ENCODE measurements at regions not wholly inside any gene's neighbourhood (a gene's known extent, or its start where the extent isn't known, plus 50 kb on each side); places are given as distances from the start of the nearest gene placed in this dataset.
A peak's percentile ranks its signal among the peaks of the same experiment; 100 is the strongest.

DNA sequence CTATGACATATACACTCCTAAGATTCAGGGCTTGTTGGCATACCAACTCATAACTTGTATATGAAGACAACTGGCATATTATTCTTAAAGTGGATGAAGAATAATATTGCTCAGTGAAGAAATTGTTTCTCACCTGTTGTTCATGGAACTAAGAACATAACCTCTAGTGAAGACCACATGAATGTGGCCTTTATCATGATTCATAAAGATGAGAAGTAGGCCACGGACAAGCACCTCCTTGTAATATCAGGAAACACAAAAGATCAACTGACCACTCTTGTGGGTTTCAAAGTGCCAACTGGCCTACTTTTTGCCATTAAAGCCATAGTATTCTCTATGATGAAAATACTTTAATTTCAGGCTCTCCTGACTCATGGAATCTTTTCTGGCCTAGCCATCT is 407.4 kb downstream of the GRB14 start:
- WGBS = 87% methylated on average over 1 of the region's 1 CpG
- H3K9me3 ChIP-seq (ENCODE audit: control insufficient read depth in 2 of 2, insufficient read depth in 1 of 2, low read length in 1 of 2) = no peaks in the 10 kb centered on the region
- no peaks in the 10 kb centered on the region for H3K4me1 ChIP-seq (ENCODE audit: control insufficient read depth in 2 of 2, insufficient read depth in 2 of 2, low read length in 2 of 2)
- no peaks in the 10 kb centered on the region for H3K27me3 ChIP-seq (ENCODE audit: control insufficient read depth in 2 of 2, insufficient read depth in 1 of 2, low read length in 1 of 2)
- no peaks in the 10 kb centered on the region for H3K36me3 ChIP-seq (ENCODE audit: control insufficient read depth in 2 of 2, insufficient read depth in 2 of 2, low read length in 1 of 2)
- DNase-seq (ENCODE audit: low read depth in 6 of 9, low spot score in 9 of 9) = no peak
- H3K4me3 ChIP-seq (ENCODE audit: low read length in 2 of 2) = no peak overlapping the region
- H3K27ac ChIP-seq (ENCODE audit: low read depth in 1 of 2, low read length in 1 of 2) = no peak overlapping the region

DNA sequence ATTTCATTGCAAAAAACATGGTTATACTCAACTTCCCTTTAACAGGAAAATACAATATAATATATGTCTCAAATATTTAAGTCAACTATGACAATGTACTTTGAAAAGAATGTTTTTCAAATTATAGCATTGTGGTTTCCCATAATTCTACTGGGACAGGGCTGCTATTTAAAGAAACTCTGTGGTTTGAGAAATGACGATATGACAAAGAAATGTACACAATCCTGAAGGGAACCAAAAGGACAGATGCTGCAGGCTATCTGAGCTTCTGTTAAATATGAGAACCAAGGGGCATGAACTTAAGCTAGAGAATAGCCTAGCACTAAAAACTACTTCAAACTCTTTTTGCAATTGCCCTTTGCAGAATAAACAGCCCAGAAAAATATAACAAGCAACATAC is 415.9 kb downstream of the GRB14 start:
- DNase-seq (ENCODE audit: low read depth in 6 of 9, low spot score in 9 of 9) = no peak
- Histone ChIP-seq H3K9me3 (ENCODE audit: control insufficient read depth in 2 of 2, insufficient read depth in 1 of 2, low read length in 1 of 2) (no peaks in the 10 kb centered on the region), H3K4me3 (ENCODE audit: low read length in 2 of 2) (no peak overlapping the region), H3K36me3 (ENCODE audit: control insufficient read depth in 2 of 2, insufficient read depth in 2 of 2, low read length in 1 of 2) (no peaks in the 10 kb centered on the region), H3K4me1 (ENCODE audit: control insufficient read depth in 2 of 2, insufficient read depth in 2 of 2, low read length in 2 of 2) (no peaks in the 10 kb centered on the region), H3K27me3 (ENCODE audit: control insufficient read depth in 2 of 2, insufficient read depth in 1 of 2, low read length in 1 of 2) (no peaks in the 10 kb centered on the region), H3K27ac (ENCODE audit: low read depth in 1 of 2, low read length in 1 of 2) (no peak overlapping the region)
- WGBS = 0% methylated on average over 1 of the region's 1 CpG

- H3K27ac ChIP-seq (ENCODE audit: low read depth in 1 of 2, low read length in 1 of 2) = no peak overlapping the region
- H3K4me3 ChIP-seq (ENCODE audit: low read length in 2 of 2) = no peak overlapping the region
- 91% methylated on average over 3 of the region's 3 CpGs for WGBS
- no peaks in the 10 kb centered on the region for H3K27me3 ChIP-seq (ENCODE audit: control insufficient read depth in 2 of 2, insufficient read depth in 1 of 2, low read length in 1 of 2)
- H3K36me3 ChIP-seq (ENCODE audit: control insufficient read depth in 2 of 2, insufficient read depth in 2 of 2, low read length in 1 of 2) = no peaks in the 10 kb centered on the region
- H3K9me3 ChIP-seq (ENCODE audit: control insufficient read depth in 2 of 2, insufficient read depth in 1 of 2, low read length in 1 of 2) = no peaks in the 10 kb centered on the region
- no peak for DNase-seq (ENCODE audit: low read depth in 6 of 9, low spot score in 9 of 9)
- no peaks in the 10 kb centered on the region for H3K4me1 ChIP-seq (ENCODE audit: control insufficient read depth in 2 of 2, insufficient read depth in 2 of 2, low read length in 2 of 2)
Observed at GRCh38 chr2:164203131-164203530, 418.2 kb downstream of the GRB14 start.

DNA sequence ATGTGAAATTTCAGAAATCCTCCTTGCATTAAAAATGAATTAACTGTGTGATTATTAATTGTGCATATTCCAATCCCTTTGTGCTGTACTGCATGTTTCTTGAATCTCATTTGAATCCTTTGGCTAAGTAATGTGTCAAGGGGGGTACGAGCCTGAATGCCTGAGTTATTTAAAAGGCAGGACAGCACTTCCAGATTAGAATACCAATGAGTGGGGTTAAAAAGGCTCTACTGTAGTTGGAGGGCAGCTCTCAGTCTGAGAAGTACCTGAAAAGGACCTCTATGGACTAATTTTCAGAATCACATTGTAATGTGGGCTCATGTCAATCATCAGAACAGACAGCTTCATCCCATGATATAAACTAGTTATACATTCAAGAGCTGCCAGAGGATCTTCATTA is 423.0 kb downstream of the GRB14 start:
- H3K36me3 ChIP-seq (ENCODE audit: control insufficient read depth in 2 of 2, insufficient read depth in 2 of 2, low read length in 1 of 2) = no peaks in the 10 kb centered on the region
- H3K27ac ChIP-seq (ENCODE audit: low read depth in 1 of 2, low read length in 1 of 2) = no peak overlapping the region
- H3K9me3 ChIP-seq (ENCODE audit: control insufficient read depth in 2 of 2, insufficient read depth in 1 of 2, low read length in 1 of 2) = no peaks in the 10 kb centered on the region
- WGBS = 88% methylated on average over 1 of the region's 1 CpG
- DNase-seq (ENCODE audit: low read depth in 6 of 9, low spot score in 9 of 9) = no peak
- no peaks in the 10 kb centered on the region for H3K4me1 ChIP-seq (ENCODE audit: control insufficient read depth in 2 of 2, insufficient read depth in 2 of 2, low read length in 2 of 2)
- H3K27me3 ChIP-seq (ENCODE audit: control insufficient read depth in 2 of 2, insufficient read depth in 1 of 2, low read length in 1 of 2) = no peaks in the 10 kb centered on the region
- H3K4me3 ChIP-seq (ENCODE audit: low read length in 2 of 2) = no peak overlapping the region

GRCh38 chr2:164190700-164191099 is 430.6 kb downstream of the GRB14 start:
- Histone ChIP-seq H3K9me3 (ENCODE audit: control insufficient read depth in 2 of 2, insufficient read depth in 1 of 2, low read length in 1 of 2) (no peaks in the 10 kb centered on the region), H3K27me3 (ENCODE audit: control insufficient read depth in 2 of 2, insufficient read depth in 1 of 2, low read length in 1 of 2) (no peaks in the 10 kb centered on the region), H3K4me3 (ENCODE audit: low read length in 2 of 2) (no peak overlapping the region), H3K36me3 (ENCODE audit: control insufficient read depth in 2 of 2, insufficient read depth in 2 of 2, low read length in 1 of 2) (no peaks in the 10 kb centered on the region), H3K4me1 (ENCODE audit: control insufficient read depth in 2 of 2, insufficient read depth in 2 of 2, low read length in 2 of 2) (no peaks in the 10 kb centered on the region), H3K27ac (ENCODE audit: low read depth in 1 of 2, low read length in 1 of 2) (no peak overlapping the region)
- WGBS = 81% methylated on average over 4 of the region's 4 CpGs
- no peak for DNase-seq (ENCODE audit: low read depth in 6 of 9, low spot score in 9 of 9)

- no peak overlapping the region for H3K27ac ChIP-seq (ENCODE audit: low read depth in 1 of 2, low read length in 1 of 2)
- H3K4me3 ChIP-seq (ENCODE audit: low read length in 2 of 2) = no peak overlapping the region
- 94% methylated on average over 2 of the region's 2 CpGs for WGBS
- H3K9me3 ChIP-seq (ENCODE audit: control insufficient read depth in 2 of 2, insufficient read depth in 1 of 2, low read length in 1 of 2) = no peaks in the 10 kb centered on the region
- no peaks in the 10 kb centered on the region for H3K36me3 ChIP-seq (ENCODE audit: control insufficient read depth in 2 of 2, insufficient read depth in 2 of 2, low read length in 1 of 2)
- DNase-seq (ENCODE audit: low read depth in 6 of 9, low spot score in 9 of 9) = no peak
- H3K4me1 ChIP-seq (ENCODE audit: control insufficient read depth in 2 of 2, insufficient read depth in 2 of 2, low read length in 2 of 2) = no peaks in the 10 kb centered on the region
- H3K27me3 ChIP-seq (ENCODE audit: control insufficient read depth in 2 of 2, insufficient read depth in 1 of 2, low read length in 1 of 2) = no peaks in the 10 kb centered on the region
Observed at GRCh38 chr2:164189851-164190250, 431.4 kb downstream of the GRB14 start.

DNA sequence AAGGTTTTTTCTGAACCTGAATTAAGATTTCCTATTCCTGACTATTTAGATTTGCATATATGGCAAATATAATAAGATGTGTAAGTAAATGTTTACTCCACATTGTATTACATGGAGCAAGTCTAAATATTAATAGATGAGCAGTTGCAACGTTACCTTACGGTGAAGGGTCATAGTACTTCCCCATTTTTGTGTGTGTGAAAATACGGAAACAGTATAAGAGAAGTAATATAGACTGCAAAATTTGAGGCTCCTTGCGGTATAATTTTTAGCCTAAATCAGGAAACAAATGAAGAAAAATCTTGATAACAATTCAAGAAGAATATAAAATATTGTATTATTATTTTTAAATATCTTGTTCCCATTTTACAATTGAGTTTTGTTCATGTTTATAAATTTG is 434.2 kb downstream of the GRB14 start:
- 64% methylated on average over 4 of the region's 4 CpGs for WGBS
- H3K9me3 ChIP-seq (ENCODE audit: control insufficient read depth in 2 of 2, insufficient read depth in 1 of 2, low read length in 1 of 2) = no peaks in the 10 kb centered on the region

GRCh38 chr2:164186591-164186990 is 434.7 kb downstream of the GRB14 start:
- Histone ChIP-seq H3K4me1 (ENCODE audit: control insufficient read depth in 2 of 2, insufficient read depth in 2 of 2, low read length in 2 of 2) (no peaks in the 10 kb centered on the region), H3K4me3 (ENCODE audit: low read length in 2 of 2) (no peak overlapping the region), H3K27me3 (ENCODE audit: control insufficient read depth in 2 of 2, insufficient read depth in 1 of 2, low read length in 1 of 2) (no peaks in the 10 kb centered on the region), H3K27ac (ENCODE audit: low read depth in 1 of 2, low read length in 1 of 2) (no peak overlapping the region), H3K36me3 (ENCODE audit: control insufficient read depth in 2 of 2, insufficient read depth in 2 of 2, low read length in 1 of 2) (no peaks in the 10 kb centered on the region), H3K9me3 (ENCODE audit: control insufficient read depth in 2 of 2, insufficient read depth in 1 of 2, low read length in 1 of 2) (no peaks in the 10 kb centered on the region)
- DNase-seq (ENCODE audit: low read depth in 6 of 9, low spot score in 9 of 9) = no peak
- WGBS = 82% methylated on average over 6 of the region's 6 CpGs

More for the DNA sequence above, 434.2 kb downstream of the GRB14 start:
- H3K4me3 ChIP-seq (ENCODE audit: low read length in 2 of 2) = no peak overlapping the region
- H3K4me1 ChIP-seq (ENCODE audit: control insufficient read depth in 2 of 2, insufficient read depth in 2 of 2, low read length in 2 of 2) = no peaks in the 10 kb centered on the region
- no peak for DNase-seq (ENCODE audit: low read depth in 6 of 9, low spot score in 9 of 9)
- H3K27ac ChIP-seq (ENCODE audit: low read depth in 1 of 2, low read length in 1 of 2) = no peak overlapping the region
- no peaks in the 10 kb centered on the region for H3K27me3 ChIP-seq (ENCODE audit: control insufficient read depth in 2 of 2, insufficient read depth in 1 of 2, low read length in 1 of 2)
- H3K36me3 ChIP-seq (ENCODE audit: control insufficient read depth in 2 of 2, insufficient read depth in 2 of 2, low read length in 1 of 2) = no peaks in the 10 kb centered on the region

GRCh38 chr2:164182116-164182627 is 439.1 kb downstream of the GRB14 start:
- H3K4me3 ChIP-seq (ENCODE audit: low read length in 2 of 2) = no peak overlapping the region
- no peaks in the 10 kb centered on the region for H3K27me3 ChIP-seq (ENCODE audit: control insufficient read depth in 2 of 2, insufficient read depth in 1 of 2, low read length in 1 of 2)
- H3K4me1 ChIP-seq (ENCODE audit: control insufficient read depth in 2 of 2, insufficient read depth in 2 of 2, low read length in 2 of 2) = no peaks in the 10 kb centered on the region
- no peak overlapping the region for H3K27ac ChIP-seq (ENCODE audit: low read depth in 1 of 2, low read length in 1 of 2)
- WGBS = 67% methylated on average over 5 of the region's 5 CpGs
- DNase-seq (ENCODE audit: low read depth in 6 of 9, low spot score in 9 of 9) = peak in 1 of 9 donors; percentile 1
- H3K9me3 ChIP-seq (ENCODE audit: control insufficient read depth in 2 of 2, insufficient read depth in 1 of 2, low read length in 1 of 2) = no peaks in the 10 kb centered on the region
- H3K36me3 ChIP-seq (ENCODE audit: control insufficient read depth in 2 of 2, insufficient read depth in 2 of 2, low read length in 1 of 2) = no peaks in the 10 kb centered on the region

All from thymus (tissue), 11 donors.